T-cell (primary cell): ENCODE measurements at regions not wholly inside any gene's neighbourhood (a gene's known extent, or its start where the extent isn't known, plus 50 kb on each side); places are given as distances from the start of the nearest gene placed in this dataset.

Experiments
- ATAC-seq, 4 experiments: fragments of 200-7000 bp in 3 of 4; fragments of 150-1000 bp in 1 of 4; cut with Tn5 transposase; replicated peaks in 1 of 4; 1 replicate in 3 of 4; 2 replicates in 1 of 4; pipeline ENCODE4 v1.10.0; 2021; ENCODE audit warnings: moderate library complexity in 3 of 4, mild to moderate bottlenecking in 2 of 4, moderate number of reproducible peaks in 1 of 4
- CTCF ChIA-PET, 2 donors: fragments of 300-600 bp; sonication (Branson Sonifier 250); formaldehyde crosslinking; loops; one replicate each; lab custom pipeline; 2022; ENCODE audit warnings: antibody characterized with exemption in 2 of 2; lab: Charles Lee
- POLR2A ChIA-PET, 2 donors: fragments of 300-600 bp; sonication (Branson Sonifier 250); formaldehyde crosslinking; loops; one replicate each; lab custom pipeline; 2022; ENCODE audit warnings: antibody characterized with exemption in 2 of 2; lab: Charles Lee
- DNase-seq, 35 experiments: peaks; one replicate each; pipeline versions ENCODE4 v3.0.0 to v3.0.0-alpha.2; 2013 to 2023
- H3K27ac ChIP-seq: one replicate; pipeline ENCODE4 v1.5.1; 2013; ENCODE audit warnings: low read length
- H3K27me3 ChIP-seq, 2 experiments: replicated peaks in 1 of 2; 1 replicate in 1 of 2; 2 replicates in 1 of 2; pipeline versions ENCODE4 v1.6.1 to v1.7.0; 2013; ENCODE audit warnings: low read length in 1 of 2, mixed read lengths in 1 of 2; ENCODE audit not compliant: control insufficient read depth in 2 of 2, insufficient read depth in 2 of 2; ENCODE audit errors: extremely low read depth in 1 of 2
- H3K36me3 ChIP-seq, 2 donors: 1 replicate in 1 of 2; 2 replicates in 1 of 2; pipeline versions ENCODE4 v1.6.1 to v1.7.0; 2013; ENCODE audit warnings: low read length in 1 of 2; ENCODE audit not compliant: control insufficient read depth in 2 of 2, insufficient read depth in 1 of 2; ENCODE audit errors: extremely low read depth in 1 of 2
- H3K4me1 ChIP-seq, 2 experiments: 1 replicate in 1 of 2; 2 replicates in 1 of 2; pipeline versions ENCODE4 v1.6.1 to v1.7.0; 2013; ENCODE audit warnings: low read length in 2 of 2, mixed read lengths in 1 of 2; ENCODE audit not compliant: insufficient read depth in 2 of 2, control insufficient read depth in 1 of 2; ENCODE audit errors: extremely low read depth in 1 of 2
- H3K4me3 ChIP-seq, 2 donors: 1 replicate in 1 of 2; 2 replicates in 1 of 2; pipeline versions ENCODE4 v1.5.1 to v1.7.0; 2013; ENCODE audit warnings: mild to moderate bottlenecking in 2 of 2, low read length in 1 of 2, moderate library complexity in 1 of 2; ENCODE audit not compliant: control insufficient read depth in 1 of 2; ENCODE audit errors: extremely low read depth in 1 of 2
- H3K9me3 ChIP-seq: 2 replicates; pipeline ENCODE4 v1.7.0; 2013
- H3K27ac Mint-ChIP-seq, 2 donors: one replicate each; pipeline ENCODE4 v1.8.0; 2020 to 2021; ENCODE audit warnings: mild to moderate bottlenecking in 2 of 2, mixed read lengths in 2 of 2
- H3K27me3 Mint-ChIP-seq, 2 donors: one replicate each; pipeline ENCODE4 v1.8.0; 2021 to 2022; ENCODE audit warnings: mixed read lengths in 2 of 2
- H3K36me3 Mint-ChIP-seq: one replicate; pipeline ENCODE4 v1.8.0; 2021; ENCODE audit warnings: mixed read lengths
- H3K4me1 Mint-ChIP-seq, 3 donors: one replicate each; pipeline ENCODE4 v1.8.0; 2020 to 2022; ENCODE audit warnings: mixed read lengths in 3 of 3, mild to moderate bottlenecking in 1 of 3
- H3K4me3 Mint-ChIP-seq, 3 donors: one replicate each; pipeline ENCODE4 v1.8.0; 2020 to 2022; ENCODE audit warnings: mild to moderate bottlenecking in 3 of 3, mixed read lengths in 3 of 3, moderate library complexity in 3 of 3
- H3K9me3 Mint-ChIP-seq, 3 donors: one replicate each; pipeline ENCODE4 v1.8.0; 2020 to 2022; ENCODE audit warnings: mixed read lengths in 3 of 3
- WGBS: methylation state at CpG from one replicate; pipeline ENCODE4 v1.1.5; 2013; ENCODE audit warnings: missing lambda C conversion rate; ENCODE audit not compliant: insufficient coverage; 5-methylcytosine and 5-hydroxymethylcytosine counted together

DNA sequence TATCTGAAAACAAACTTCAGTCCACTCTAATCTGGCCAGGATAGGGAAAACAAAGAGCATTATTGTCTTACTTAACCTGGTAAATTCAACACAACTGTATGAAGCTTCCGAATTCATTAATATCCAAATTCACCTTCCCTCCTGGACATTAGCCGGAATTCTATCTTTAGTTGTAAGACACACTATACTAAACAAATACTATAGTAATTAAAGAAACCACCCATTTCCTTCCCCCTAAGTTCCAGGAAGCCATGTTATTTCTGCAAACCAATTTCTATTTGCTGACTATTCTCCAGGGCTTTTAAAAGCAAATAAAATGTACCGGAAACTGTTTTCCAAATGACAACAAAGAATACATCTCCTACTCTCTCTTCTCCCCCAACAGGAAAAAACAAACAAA, 122.7 kb upstream of the MDM1 start:
- H3K36me3 ChIP-seq = no peaks in the 10 kb centered on the region
- peaks cover 37 to 43% of the 10 kb centered on the region in 2 experiments for H3K4me1 ChIP-seq
- WGBS = 0% methylated on average over 1 of the region's 3 CpGs
- ATAC-seq (no peak), DNase-seq (no peak)
- H3K4me3 ChIP-seq = no peak overlapping the region
- Mint-ChIP-seq H3K27ac (peak overlapping the region; percentile 83 to 87), H3K36me3 (no peaks in the 10 kb centered on the region), H3K9me3 (peaks cover 0 to 10% (median 5%) of the 10 kb centered on the region in 3 donors), H3K27me3 (no peaks in the 10 kb centered on the region), H3K4me1 (peaks cover 75 to 90% (median 79%) of the 10 kb centered on the region in 3 donors), H3K4me3 (peak overlapping the region in 1 of 3 donors; percentile 48)
- no peaks in the 10 kb centered on the region for H3K9me3 ChIP-seq
- H3K27me3 ChIP-seq = no peaks in the 10 kb centered on the region
- CTCF ChIA-PET = interaction anchor here in 1 of 2 donors (0.6 kb wide), 1 partner anchor 75 kb away, joined by 3 read pairs; no protein-coding TSS in a partner anchor
- H3K27ac ChIP-seq = no peak overlapping the region
- POLR2A ChIA-PET = interaction anchor here in 1 of 2 donors (0.6 kb wide), 1 partner anchor 11 kb away, joined by 5 read pairs; no protein-coding TSS in a partner anchor

GRCh38 chr12:68455691-68456345, 123.7 kb upstream of the MDM1 start:
- ATAC-seq (peak in 2 of 4 experiments; percentile 33 to 56), DNase-seq (peak in 3 of 35 experiments; percentile 0 to 28 (median 24))
- H3K9me3 Mint-ChIP-seq = peaks cover 0 to 10% (median 5%) of the 10 kb centered on the region in 3 donors
- H3K4me1 Mint-ChIP-seq = peaks cover 68 to 81% (median 72%) of the 10 kb centered on the region in 3 donors
- H3K9me3 ChIP-seq = no peaks in the 10 kb centered on the region
- H3K36me3 Mint-ChIP-seq = no peaks in the 10 kb centered on the region
- peaks cover 32 to 37% of the 10 kb centered on the region in 2 experiments for H3K4me1 ChIP-seq
- no peaks in the 10 kb centered on the region for H3K27me3 Mint-ChIP-seq
- H3K4me3 ChIP-seq = no peak overlapping the region
- ChIA-PET POLR2A (no interaction called here), CTCF (no interaction called here)
- peak overlapping the region; percentile 83 to 87 for H3K27ac Mint-ChIP-seq
- 13% methylated on average over 2 of the region's 2 CpGs for WGBS
- H3K27ac ChIP-seq = peak overlapping the region; percentile 64
- peak overlapping the region in 2 of 3 donors; percentile 10 to 48 for H3K4me3 Mint-ChIP-seq
- H3K36me3 ChIP-seq = no peaks in the 10 kb centered on the region
- H3K27me3 ChIP-seq = no peaks in the 10 kb centered on the region

- Mint-ChIP-seq H3K27me3 (no peaks in the 10 kb centered on the region), H3K9me3 (peaks cover 0 to 10% (median 5%) of the 10 kb centered on the region in 3 donors), H3K27ac (peak overlapping the region in 1 of 2 donors; percentile 12), H3K4me3 (no peak overlapping the region), H3K36me3 (no peaks in the 10 kb centered on the region), H3K4me1 (peaks cover 48 to 59% (median 58%) of the 10 kb centered on the region in 3 donors)
- DNase-seq (no peak), ATAC-seq (no peak)
- Histone ChIP-seq H3K4me1 (peaks cover 19% of the 10 kb centered on the region in 2 experiments), H3K27ac (no peak overlapping the region), H3K36me3 (no peaks in the 10 kb centered on the region), H3K9me3 (no peaks in the 10 kb centered on the region), H3K4me3 (no peak overlapping the region), H3K27me3 (no peaks in the 10 kb centered on the region)
- ChIA-PET POLR2A (no interaction called here), CTCF (no interaction called here)
- no CpG with 5 or more reads among the region's 2 CpGs for WGBS
Measured at GRCh38 chr12:68458866-68459265, 126.7 kb upstream of the MDM1 start.

- no peaks in the 10 kb centered on the region for H3K27me3 Mint-ChIP-seq
- WGBS = no CpG with 5 or more reads among the region's 1 CpG
- ATAC-seq (no peak), DNase-seq (no peak)
- POLR2A ChIA-PET = no interaction called here
- H3K4me3 Mint-ChIP-seq = no peak overlapping the region
- H3K9me3 Mint-ChIP-seq = peaks cover 0 to 10% (median 5%) of the 10 kb centered on the region in 3 donors
- Histone ChIP-seq H3K36me3 (no peaks in the 10 kb centered on the region), H3K4me1 (peaks cover 9 to 12% of the 10 kb centered on the region in 2 experiments), H3K4me3 (no peak overlapping the region), H3K27ac (no peak overlapping the region), H3K9me3 (no peaks in the 10 kb centered on the region), H3K27me3 (no peaks in the 10 kb centered on the region)
- H3K27ac Mint-ChIP-seq = no peak overlapping the region
- CTCF ChIA-PET = no interaction called here
- H3K4me1 Mint-ChIP-seq = peaks cover 35 to 45% (median 44%) of the 10 kb centered on the region in 3 donors
- H3K36me3 Mint-ChIP-seq = no peaks in the 10 kb centered on the region
Measured at GRCh38 chr12:68460236-68460635, 128.1 kb upstream of the MDM1 start.

- Histone ChIP-seq H3K36me3 (no peaks in the 10 kb centered on the region), H3K4me1 (peaks cover 0 to 4% of the 10 kb centered on the region in 2 experiments), H3K27me3 (no peaks in the 10 kb centered on the region), H3K27ac (no peak overlapping the region), H3K4me3 (no peak overlapping the region), H3K9me3 (no peaks in the 10 kb centered on the region)
- no peak overlapping the region for H3K4me3 Mint-ChIP-seq
- POLR2A ChIA-PET = interaction anchor here (0.6 to 0.8 kb wide), 2 partner anchors 21 to 89 kb away, joined by 3 to 5 read pairs; no protein-coding TSS in a partner anchor
- DNase-seq (no peak), ATAC-seq (no peak)
- no CpG with 5 or more reads among the region's 3 CpGs for WGBS
- CTCF ChIA-PET = no interaction called here
- peaks cover 21 to 32% (median 30%) of the 10 kb centered on the region in 3 donors for H3K4me1 Mint-ChIP-seq
- H3K9me3 Mint-ChIP-seq = peaks cover 0 to 8% (median 5%) of the 10 kb centered on the region in 3 donors
- no peaks in the 10 kb centered on the region for H3K27me3 Mint-ChIP-seq
- no peaks in the 10 kb centered on the region for H3K36me3 Mint-ChIP-seq
- H3K27ac Mint-ChIP-seq = no peak overlapping the region
Measured at GRCh38 chr12:68461645-68462044, 129.5 kb upstream of the MDM1 start.

DNA sequence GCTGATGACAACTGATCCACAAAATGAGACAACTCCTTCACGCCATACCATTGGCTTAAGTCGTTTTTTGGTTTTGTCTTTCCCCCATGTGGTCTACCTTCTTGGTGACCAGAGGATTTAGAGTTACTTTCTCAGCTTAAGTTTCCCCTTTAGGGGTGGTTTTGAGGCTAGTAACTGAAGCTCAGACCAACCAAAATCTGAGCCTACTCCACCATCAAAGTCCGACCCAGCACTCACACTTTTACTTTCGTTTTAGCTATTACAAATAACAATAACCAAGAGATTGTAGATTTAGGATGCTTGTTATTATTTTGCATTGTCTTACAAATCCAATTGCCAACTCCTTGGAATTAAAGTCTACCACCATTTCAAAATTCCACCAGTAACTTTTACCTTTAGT, 130.6 kb upstream of the MDM1 start:
- Mint-ChIP-seq H3K4me1 (peaks cover 16 to 24% (median 21%) of the 10 kb centered on the region in 3 donors), H3K9me3 (peaks cover 0 to 4% (median 0%) of the 10 kb centered on the region in 3 donors), H3K4me3 (peak overlapping the region; percentile 76 to 83 (median 76)), H3K27ac (peak overlapping the region; percentile 92 to 94), H3K27me3 (no peaks in the 10 kb centered on the region), H3K36me3 (no peaks in the 10 kb centered on the region)
- Histone ChIP-seq H3K27ac (peak overlapping the region; percentile 59), H3K36me3 (no peaks in the 10 kb centered on the region), H3K4me3 (peak overlapping the region; percentile 25 to 42), H3K9me3 (no peaks in the 10 kb centered on the region), H3K4me1 (peaks cover 0 to 4% of the 10 kb centered on the region in 2 experiments), H3K27me3 (no peaks in the 10 kb centered on the region)
- ChIA-PET CTCF (interaction anchor here (0.7 to 0.8 kb wide), 5 partner anchors 79 to 1803 kb away, joined by 3 to 10 read pairs (median 6); no protein-coding TSS in a partner anchor), POLR2A (interaction anchor here in 1 of 2 donors (0.6 to 0.8 kb wide), 4 partner anchors 54 to 1691 kb away, joined by 3 to 6 read pairs (median 3); no protein-coding TSS in a partner anchor)
- DNase-seq = peak in 1 of 35 experiments; percentile 51
- ATAC-seq = peak in 2 of 4 experiments; percentile 38 to 62
- WGBS = no CpG with 5 or more reads among the region's 4 CpGs
